Tibial artery (tissue), 4 donors: ENCODE measurements at regions not wholly inside any gene's neighbourhood (a gene's known extent, or its start where the extent isn't known, plus 50 kb on each side); places are given as distances from the start of the nearest gene placed in this dataset.
"Not testable (repeated sequence)": the region's sequence is repeated elsewhere in the genome, so short reads cannot be mapped to it uniquely, and the experiment has no call there.

Experiments
- DNase-seq, 2 donors: peaks; one replicate each; pipeline ENCODE4 v3.0.0-alpha.2; 2019
- H3K27ac ChIP-seq, 2 donors: fragments of 200-600 bp; sonication (generic) in 1 of 2; 1 replicate in 1 of 2; 2 replicates in 1 of 2; pipeline ENCODE4 v1.5.1; 2018 to 2019; ENCODE audit warnings: mild to moderate bottlenecking in 1 of 2
- H3K27me3 ChIP-seq, 2 donors: fragments of 200-600 bp; sonication (generic) in 1 of 2; one replicate each; pipeline versions ENCODE4 v1.5.1 to v1.6.0; 2016 to 2019
- H3K36me3 ChIP-seq, 3 donors: fragments of 200-600 bp; sonication (generic) in 2 of 3; one replicate each; pipeline ENCODE4 v1.5.1; 2016 to 2019; ENCODE audit warnings: mild to moderate bottlenecking in 2 of 3
- H3K4me1 ChIP-seq, 4 donors: fragments of 200-600 bp; sonication (generic) in 2 of 4; 1 replicate in 3 of 4; 2 replicates in 1 of 4; pipeline ENCODE4 v1.5.1; 2016 to 2019
- H3K4me3 ChIP-seq, 2 donors: fragments of 200-600 bp; sonication (generic) in 1 of 2; 1 replicate in 1 of 2; 2 replicates in 1 of 2; pipeline ENCODE4 v1.5.1; 2018 to 2019; ENCODE audit warnings: mild to moderate bottlenecking in 2 of 2
- H3K9me3 ChIP-seq, 3 donors: fragments of 200-600 bp; sonication (generic) in 1 of 3; one replicate each; pipeline ENCODE4 v1.5.1; 2016 to 2019
- CTCF ChIP-seq, 2 experiments: fragments of 200-600 bp in 1 of 2; fragments of 450-650 bp in 1 of 2; IDR thresholded peaks; one replicate each; pipeline ENCODE4 v1.5.1; 2017 to 2019; ENCODE audit warnings: antibody characterized with exemption in 2 of 2, mild to moderate bottlenecking in 1 of 2, moderate library complexity in 1 of 2
- intact Hi-C: fragments of 100-400 bp; cut with DNase I; formaldehyde crosslinking; loops from one replicate; pipeline ENCODE4 v1.15.0; 2023; ENCODE audit warnings: low total_unique reads

- Histone ChIP-seq H3K27ac (no peak overlapping the region), H3K27me3 (no peaks in the 10 kb centered on the region), H3K36me3 (no peaks in the 10 kb centered on the region), H3K9me3 (peaks cover 0 to 4% (median 0%) of the 10 kb centered on the region in 3 donors), H3K4me1 (no peaks in the 10 kb centered on the region), H3K4me3 (no peak overlapping the region)
- no peak for DNase-seq
- TF ChIP-seq CTCF (IDR thresholded peaks at IDR 0.05) = no peak
- intact Hi-C loops = no loop called here
Measured at GRCh38 chr13:50285283-50285682, 270.0 kb downstream of the KCNRG start.

GRCh38 chr13:50286324-50286723 is 271.1 kb downstream of the KCNRG start:
- DNase-seq = no peak
- Histone ChIP-seq H3K4me3 (no peak overlapping the region), H3K9me3 (peaks cover 0 to 4% (median 0%) of the 10 kb centered on the region in 3 donors), H3K36me3 (no peaks in the 10 kb centered on the region), H3K27ac (no peak overlapping the region), H3K27me3 (no peaks in the 10 kb centered on the region), H3K4me1 (no peaks in the 10 kb centered on the region)
- intact Hi-C loops = no loop called here
- TF ChIP-seq CTCF (IDR thresholded peaks at IDR 0.05) = no peak

- no peak for TF ChIP-seq CTCF (IDR thresholded peaks at IDR 0.05)
- Histone ChIP-seq H3K27ac (no peak overlapping the region), H3K9me3 (peaks cover 0 to 5% (median 0%) of the 10 kb centered on the region in 3 donors), H3K27me3 (no peaks in the 10 kb centered on the region), H3K4me1 (no peaks in the 10 kb centered on the region), H3K4me3 (no peak overlapping the region), H3K36me3 (no peaks in the 10 kb centered on the region)
- no peak for DNase-seq
- intact Hi-C loops = no loop called here
Measured at GRCh38 chr13:50290186-50290585, 274.9 kb downstream of the KCNRG start.

- H3K4me1 ChIP-seq = no peaks in the 10 kb centered on the region
- DNase-seq = no peak
- no peaks in the 10 kb centered on the region for H3K36me3 ChIP-seq
- TF ChIP-seq CTCF (IDR thresholded peaks at IDR 0.05) = no peak
- peaks cover 0 to 5% (median 0%) of the 10 kb centered on the region in 3 donors for H3K9me3 ChIP-seq
- H3K4me3 ChIP-seq = no peak overlapping the region
- H3K27me3 ChIP-seq = no peaks in the 10 kb centered on the region
- H3K27ac ChIP-seq = no peak overlapping the region
- intact Hi-C loops = no loop called here
Measured at GRCh38 chr13:50291611-50292010, 276.4 kb downstream of the KCNRG start.

GRCh38 chr13:50292081-50292480 is 276.8 kb downstream of the KCNRG start:
- DNase-seq = no peak
- intact Hi-C loops = no loop called here
- no peak overlapping the region for H3K27ac ChIP-seq
- H3K4me3 ChIP-seq = no peak overlapping the region
- no peak for TF ChIP-seq CTCF (IDR thresholded peaks at IDR 0.05)
- H3K27me3 ChIP-seq = no peaks in the 10 kb centered on the region
- no peaks in the 10 kb centered on the region for H3K4me1 ChIP-seq
- H3K36me3 ChIP-seq = no peaks in the 10 kb centered on the region
- peaks cover 0 to 5% (median 0%) of the 10 kb centered on the region in 3 donors for H3K9me3 ChIP-seq

GRCh38 chr13:50294425-50294824 is 279.2 kb downstream of the KCNRG start:
- DNase-seq, H3K9me3 ChIP-seq, H3K4me3 ChIP-seq, intact Hi-C loops, H3K4me1 ChIP-seq, H3K27ac ChIP-seq, H3K36me3 ChIP-seq, H3K27me3 ChIP-seq: not testable (repeated sequence)
